H1 (cell line): ENCODE measurements at regions not wholly inside any gene's neighbourhood (a gene's known extent, or its start where the extent isn't known, plus 50 kb on each side); places are given as distances from the start of the nearest gene placed in this dataset.

Experiments used
- CTCF ChIA-PET: fragments of 300-600 bp; sonication (Branson Sonifier 250); formaldehyde crosslinking; loops from one replicate; lab custom pipeline; 2021; ENCODE audit not compliant: partially characterized antibody; lab: Charles Lee
- POLR2A ChIA-PET: fragments of 300-600 bp; sonication (Branson Sonifier 250); formaldehyde crosslinking; loops from one replicate; lab custom pipeline; 2021; ENCODE audit warnings: inconsistent platforms; ENCODE audit not compliant: partially characterized antibody; lab: Charles Lee
- DNase-seq, 2 experiments: peaks; one replicate each; pipeline versions ENCODE4 v3.0.0 to v3.0.0-alpha.2; 2010 to 2022; ENCODE audit warnings: low spot score in 2 of 2, low read depth in 1 of 2, mixed read lengths in 1 of 2
- FAIRE-seq: peaks from 2 replicates; lab custom pipeline; 2011; peaks lifted over from hg19 to GRCh38; lab: Jason Lieb, UNC
- H2AFZ ChIP-seq: 2 replicates; pipeline ENCODE4 v1.8.1; 2012; ENCODE audit warnings: low read length, inconsistent platforms
- H2AK5ac ChIP-seq: 2 replicates; pipeline ENCODE4 v1.6.1; 2013; ENCODE audit warnings: low read depth, low read length
- H2BK120ac ChIP-seq: replicated peaks from 2 replicates; pipeline ENCODE3; 2013; ENCODE audit warnings: low read depth, low read length, inconsistent platforms
- H2BK12ac ChIP-seq: 2 replicates; pipeline ENCODE4 v1.6.1; 2013; ENCODE audit warnings: low read depth, low read length
- H2BK15ac ChIP-seq: 2 replicates; pipeline ENCODE4 v1.6.1; 2013; ENCODE audit warnings: low read length
- H2BK20ac ChIP-seq: 2 replicates; pipeline ENCODE4 v1.6.1; 2013; ENCODE audit warnings: low read length
- H2BK5ac ChIP-seq: 2 replicates; pipeline ENCODE4 v1.6.1; 2013; ENCODE audit warnings: low read depth, low read length
- H3K14ac ChIP-seq: 2 replicates; pipeline ENCODE4 v1.6.1; 2013; ENCODE audit warnings: inconsistent platforms; ENCODE audit not compliant: insufficient read length
- H3K18ac ChIP-seq: 2 replicates; pipeline ENCODE4 v1.6.1; 2013; ENCODE audit warnings: low read length; ENCODE audit errors: extremely low read depth
- H3K23ac ChIP-seq: 2 replicates; pipeline ENCODE4 v1.6.1; 2013; ENCODE audit warnings: inconsistent platforms; ENCODE audit not compliant: insufficient read length
- H3K23me2 ChIP-seq: 2 replicates; pipeline ENCODE4 v1.6.1; 2013; ENCODE audit warnings: low read depth, low read length
- H3K27ac ChIP-seq: 2 replicates; pipeline ENCODE4 v1.6.1; 2011; ENCODE audit warnings: low read depth, low read length, inconsistent platforms
- H3K27me3 ChIP-seq, 4 experiments: replicated peaks in 1 of 4; 1 replicate in 1 of 4; 2 replicates in 3 of 4; pipeline versions ENCODE4 v1.6.1 to v1.8.1; 2011 to 2013; ENCODE audit warnings: low read length in 3 of 4, mild to moderate bottlenecking in 3 of 4, inconsistent platforms in 2 of 4, mixed read lengths in 2 of 4, moderate library complexity in 1 of 4; ENCODE audit not compliant: control insufficient read depth in 3 of 4, insufficient read depth in 3 of 4; ENCODE audit errors: extremely low read depth in 1 of 4
- H3K36me3 ChIP-seq, 4 experiments: 2 replicates each; pipeline versions ENCODE4 v1.6.1 to v1.8.1; 2011 to 2013; ENCODE audit warnings: mild to moderate bottlenecking in 4 of 4, low read length in 3 of 4, moderate library complexity in 2 of 4, control low read depth in 1 of 4, inconsistent platforms in 1 of 4; ENCODE audit not compliant: insufficient read depth in 4 of 4, control insufficient read depth in 2 of 4
- H3K4ac ChIP-seq: replicated peaks from 2 replicates; pipeline ENCODE3; 2013; ENCODE audit warnings: low read length, low read depth, mixed read lengths, inconsistent platforms; ENCODE audit not compliant: insufficient read length
- H3K4me1 ChIP-seq, 4 experiments: replicated peaks in 1 of 4; 1 replicate in 1 of 4; 2 replicates in 3 of 4; pipeline versions ENCODE4 v1.6.1 to v1.8.1; 2011 to 2013; ENCODE audit warnings: low read length in 3 of 4, inconsistent platforms in 2 of 4, mixed read lengths in 1 of 4; ENCODE audit not compliant: insufficient read depth in 4 of 4, control insufficient read depth in 3 of 4
- H3K4me2 ChIP-seq, 2 experiments: 2 replicates each; pipeline versions ENCODE4 v1.6.1 to v1.8.1; 2011 to 2013; ENCODE audit warnings: low read depth in 2 of 2, low read length in 2 of 2, control low read depth in 1 of 2, inconsistent platforms in 1 of 2, mild to moderate bottlenecking in 1 of 2; ENCODE audit not compliant: insufficient read depth in 1 of 2
- H3K4me3 ChIP-seq, 4 experiments: fragments of 200-600, 300-600 bp in 1 of 4; sonication (generic), shearing (Covaris generic), sonication (Bioruptor Twin) in 1 of 4; 2 replicates each; pipeline versions ENCODE4 v1.5.1 to v1.8.1; 2011 to 2016; ENCODE audit warnings: low read length in 4 of 4, low read depth in 3 of 4, control low read depth in 2 of 4, inconsistent platforms in 2 of 4, mild to moderate bottlenecking in 2 of 4, mixed read lengths in 1 of 4, moderate library complexity in 1 of 4; ENCODE audit not compliant: insufficient read depth in 2 of 4; ENCODE audit errors: extremely low read depth in 1 of 4
- H3K56ac ChIP-seq: replicated peaks from 2 replicates; pipeline ENCODE3; 2013; ENCODE audit warnings: low read depth, mild to moderate bottlenecking, mixed read lengths, low read length, inconsistent platforms; ENCODE audit not compliant: insufficient read length
- H3K79me1 ChIP-seq: 2 replicates; pipeline ENCODE4 v1.6.1; 2013; ENCODE audit warnings: low read depth, low read length, control low read depth
- H3K79me2 ChIP-seq, 2 experiments: 2 replicates each; pipeline versions ENCODE4 v1.6.1 to v1.8.1; 2012 to 2013; ENCODE audit warnings: low read length in 2 of 2, mild to moderate bottlenecking in 2 of 2, inconsistent platforms in 1 of 2; ENCODE audit not compliant: insufficient read depth in 2 of 2, control insufficient read depth in 1 of 2
- H3K9ac ChIP-seq, 4 experiments: replicated peaks in 1 of 4; 1 replicate in 1 of 4; 2 replicates in 3 of 4; pipeline versions ENCODE4 v1.6.1 to v1.8.1; 2011 to 2013; ENCODE audit warnings: low read depth in 3 of 4, low read length in 3 of 4, control low read depth in 2 of 4, mild to moderate bottlenecking in 2 of 4, moderate library complexity in 2 of 4, inconsistent platforms in 1 of 4; ENCODE audit errors: extremely low read depth in 1 of 4
- H3K9me3 ChIP-seq, 2 experiments: 2 replicates each; pipeline versions ENCODE4 v1.6.1 to v1.8.1; 2012 to 2013; ENCODE audit warnings: mild to moderate bottlenecking in 2 of 2, moderate library complexity in 2 of 2, control low read depth in 1 of 2, inconsistent platforms in 1 of 2, low read depth in 1 of 2, low read length in 1 of 2, mixed read lengths in 1 of 2; ENCODE audit not compliant: insufficient read depth in 2 of 2
- H4K20me1 ChIP-seq, 2 experiments: replicated peaks in 1 of 2; 2 replicates each; pipeline versions ENCODE3 to v1.8.1; 2011 to 2013; ENCODE audit warnings: inconsistent platforms in 2 of 2, low read length in 2 of 2, mild to moderate bottlenecking in 1 of 2; ENCODE audit not compliant: insufficient read depth in 2 of 2, control insufficient read depth in 1 of 2
- H4K5ac ChIP-seq: 2 replicates; pipeline ENCODE4 v1.6.1; 2013; ENCODE audit warnings: low read length, low read depth, mixed read lengths, inconsistent platforms; ENCODE audit not compliant: insufficient read length
- H4K8ac ChIP-seq: 2 replicates; pipeline ENCODE4 v1.8.0; 2013; ENCODE audit warnings: mild to moderate bottlenecking, moderate library complexity, low read length, inconsistent platforms; ENCODE audit not compliant: insufficient read depth; ENCODE audit errors: extremely low read depth
- H4K91ac ChIP-seq: replicated peaks from 2 replicates; pipeline ENCODE3; 2013; ENCODE audit warnings: low read length, mixed read lengths, inconsistent platforms; ENCODE audit not compliant: insufficient read length
- CTCF ChIP-seq, 3 experiments: IDR thresholded peaks; 1 replicate in 2 of 3; 2 replicates in 1 of 3; pipeline versions ENCODE4 v1.5.1 to v1.6.1; 2011; ENCODE audit warnings: low read length in 3 of 3, mild to moderate bottlenecking in 3 of 3, inconsistent platforms in 2 of 3, low read depth in 1 of 3, moderate library complexity in 1 of 3; ENCODE audit not compliant: insufficient read depth in 1 of 3; ENCODE audit errors: control extremely low read depth in 1 of 3
- E2F6 ChIP-seq: IDR thresholded peaks from 2 replicates; pipeline ENCODE4 v1.6.1; 2012; ENCODE audit warnings: inconsistent platforms
- EGR1 ChIP-seq: IDR thresholded peaks from 2 replicates; pipeline ENCODE4 v1.6.1; 2011; ENCODE audit warnings: low read depth, low read length, borderline replicate concordance
- KDM5A ChIP-seq: fragments of 200-600 bp; IDR thresholded peaks from 2 replicates; pipeline ENCODE4 v1.7.1; 2012; ENCODE audit warnings: mild to moderate bottlenecking, low read length, inconsistent platforms, mixed read lengths
- MAX ChIP-seq: IDR thresholded peaks from 2 replicates; pipeline ENCODE4 v1.6.1; 2012; ENCODE audit warnings: inconsistent platforms
- PHF8 ChIP-seq: fragments of 200-600 bp; sonication (generic); conservative IDR thresholded peaks from 2 replicates; pipeline ENCODE4 v1.7.1; 2012; ENCODE audit warnings: low read depth, mild to moderate bottlenecking, inconsistent platforms, low read length, moderate library complexity
- POLR2A ChIP-seq, 2 experiments: IDR thresholded peaks; 1 replicate in 1 of 2; 2 replicates in 1 of 2; pipeline ENCODE4 v1.6.1; 2011; ENCODE audit warnings: low read depth in 2 of 2, low read length in 2 of 2, mild to moderate bottlenecking in 2 of 2; ENCODE audit errors: control extremely low read depth in 1 of 2
- RBBP5 ChIP-seq: IDR thresholded peaks from 2 replicates; pipeline ENCODE4 v1.7.1; 2012; ENCODE audit warnings: low read depth, mild to moderate bottlenecking, inconsistent platforms, low read length, moderate library complexity, borderline replicate concordance
- SP2 ChIP-seq: IDR thresholded peaks from 2 replicates; pipeline ENCODE4 v1.6.1; 2012; ENCODE audit warnings: mild to moderate bottlenecking, low read length, inconsistent platforms
- TAF7 ChIP-seq: optimal IDR thresholded peaks from 2 replicates; pipeline ENCODE3; 2011; ENCODE audit warnings: low read depth, mild to moderate bottlenecking, inconsistent platforms, low read length, moderate library complexity, borderline replicate concordance
- TCF12 ChIP-seq: IDR thresholded peaks from 2 replicates; pipeline ENCODE4 v1.6.1; 2011; ENCODE audit warnings: low read depth, mild to moderate bottlenecking, low read length
- YY1 ChIP-seq: IDR thresholded peaks from 2 replicates; pipeline ENCODE4 v1.6.1; 2011; ENCODE audit warnings: low read depth, mild to moderate bottlenecking, low read length
- WGBS, 2 experiments: shearing (Covaris generic) in 1 of 2; methylation state at CpG; one replicate each; pipeline versions ENCODE4 v1.1.6 to v1.1.7; 2013 to 2015; ENCODE audit warnings: low lambda C conversion rate in 2 of 2, mixed read lengths in 2 of 2, inconsistent platforms in 1 of 2, low coverage in 1 of 2, missing lambda C conversion rate in 1 of 2; ENCODE audit not compliant: insufficient replicate concordance in 2 of 2, insufficient coverage in 1 of 2, insufficient read length in 1 of 2; ENCODE audit errors: extremely low coverage in 1 of 2, missing lambda C conversion rate in 1 of 2; 5-methylcytosine and 5-hydroxymethylcytosine counted together

GRCh38 chr10:121032460-121032859 lies 181.3 kb downstream of the WDR11 start:
- Histone ChIP-seq H3K56ac (no peak overlapping the region), H3K14ac (no peak overlapping the region), H2BK5ac (no peak overlapping the region), H4K20me1 (no peaks in the 10 kb centered on the region), H3K9ac (no peak overlapping the region), H3K4ac (no peak overlapping the region), H3K27me3 (no peaks in the 10 kb centered on the region), H3K4me3 (no peak overlapping the region), H3K18ac (no peak overlapping the region), H3K27ac (no peak overlapping the region), H2AK5ac (no peak overlapping the region), H3K23ac (no peak overlapping the region), H3K36me3 (no peaks in the 10 kb centered on the region), H3K9me3 (no peaks in the 10 kb centered on the region; a peak in 1 of 4 replicates), H2BK15ac (no peak overlapping the region), H4K5ac (no peak overlapping the region), H3K4me2 (no peak overlapping the region), H2AFZ (peak overlapping the region; percentile 58; the same call in 1 of the 2 replicates), H3K23me2 (no peaks in the 10 kb centered on the region), H4K8ac (no peak overlapping the region), H4K91ac (no peak overlapping the region), H2BK12ac (no peak overlapping the region), H3K79me1 (no peaks in the 10 kb centered on the region), H2BK120ac (no peak overlapping the region), H2BK20ac (no peak overlapping the region), H3K4me1 (peaks cover 0 to 3% (median 0%) of the 10 kb centered on the region in 4 experiments; a peak in 1 of 7 replicates), H3K79me2 (no peaks in the 10 kb centered on the region)
- POLR2A ChIA-PET: no interaction called here
- FAIRE-seq: no peak
- CTCF ChIA-PET: interaction anchor here (0.7 to 0.8 kb wide), 2 partner anchors 33 to 74 kb away, joined by 3 read pairs; no protein-coding TSS in a partner anchor
- WGBS, 2 experiments: 94% methylated on average over 3 of the region's 3 CpGs; no CpG with 5 or more reads in 1 of the 2 experiments
- DNase-seq: no peak
- TF ChIP-seq SP2 (no peak), EGR1 (no peak), RBBP5 (no peak), MAX (0 out of 2 replicates have a peak, but pooled peaks have one; percentile 7), PHF8 (no peak), E2F6 (peak; percentile 86), YY1 (no peak), CTCF (IDR thresholded peaks at IDR 0.05; ENCODE audit: control extremely low read depth in 1 of 3, insufficient read depth in 1 of 3, low read depth in 1 of 3, low read length in 3 of 3) (no peak), TCF12 (no peak), KDM5A (no peak), POLR2A (IDR thresholded peaks at IDR 0.05; ENCODE audit: control extremely low read depth in 1 of 2, low read depth in 2 of 2, low read length in 2 of 2) (no peak), TAF7 (no peak)
